GM19099 (cell line): ENCODE measurements at regions not wholly inside any gene's neighbourhood (a gene's known extent, or its start where the extent isn't known, plus 50 kb on each side); places are given as distances from the start of the nearest gene placed in this dataset.

Source experiments
- POLR2A ChIP-seq: IDR thresholded peaks from 3 replicates; pipeline ENCODE4 v1.6.1; 2011; ENCODE audit warnings: low read depth; ENCODE audit not compliant: insufficient read length; ENCODE audit errors: extremely low read depth

GRCh38 chr7:22885797-22886261, 63.2 kb upstream of the TOMM7 start:
- TF ChIP-seq POLR2A = peak; percentile 56

GRCh38 chr7:22884911-22885788, 62.5 kb upstream of the TOMM7 start:
- no peak for TF ChIP-seq POLR2A

- no peak for TF ChIP-seq POLR2A
Observed at GRCh38 chr7:22882106-22882505, 59.5 kb upstream of the TOMM7 start.

- no peak for TF ChIP-seq POLR2A
Observed at GRCh38 chr7:22879709-22880306, 57.2 kb upstream of the TOMM7 start.

- no peak for TF ChIP-seq POLR2A
Observed at GRCh38 chr7:22879280-22879679, 56.6 kb upstream of the TOMM7 start.

GRCh38 chr7:22876986-22877729, 54.5 kb upstream of the TOMM7 start:
- TF ChIP-seq POLR2A = no peak

GRCh38 chr7:22875470-22875869, 52.8 kb upstream of the TOMM7 start:
- no peak for TF ChIP-seq POLR2A

- no peak for TF ChIP-seq POLR2A
Observed at GRCh38 chr7:22874904-22875303, 52.3 kb upstream of the TOMM7 start.
